ENCODE measurements at regions not wholly inside any gene's neighbourhood (a gene's known extent, or its start where the extent isn't known, plus 50 kb on each side); places are given as distances from the start of the nearest gene placed in this dataset.

DNA sequence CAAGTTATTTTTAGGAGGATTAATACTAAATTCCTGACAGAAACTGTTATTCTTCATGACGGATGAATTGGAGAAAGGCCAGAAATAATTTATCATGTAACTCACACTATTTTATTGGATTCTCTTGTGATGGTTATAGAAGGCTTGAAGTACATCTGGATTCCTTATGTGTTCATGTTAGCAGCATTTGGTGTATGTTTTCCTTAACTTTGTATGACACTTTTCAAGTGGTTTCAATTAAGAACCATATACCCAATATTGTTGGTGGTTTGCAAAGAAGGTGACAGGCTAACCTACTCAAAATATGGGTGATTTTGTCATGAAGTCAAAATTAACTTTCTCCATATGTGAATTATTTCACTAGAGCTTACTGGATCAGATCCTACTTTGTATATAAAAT is 532.2 kb upstream of the CNTNAP2 start:
- no peak for DNase-seq (ENCODE audit: low spot score in 2 of 2)
- TF ChIP-seq, protein P1, sequence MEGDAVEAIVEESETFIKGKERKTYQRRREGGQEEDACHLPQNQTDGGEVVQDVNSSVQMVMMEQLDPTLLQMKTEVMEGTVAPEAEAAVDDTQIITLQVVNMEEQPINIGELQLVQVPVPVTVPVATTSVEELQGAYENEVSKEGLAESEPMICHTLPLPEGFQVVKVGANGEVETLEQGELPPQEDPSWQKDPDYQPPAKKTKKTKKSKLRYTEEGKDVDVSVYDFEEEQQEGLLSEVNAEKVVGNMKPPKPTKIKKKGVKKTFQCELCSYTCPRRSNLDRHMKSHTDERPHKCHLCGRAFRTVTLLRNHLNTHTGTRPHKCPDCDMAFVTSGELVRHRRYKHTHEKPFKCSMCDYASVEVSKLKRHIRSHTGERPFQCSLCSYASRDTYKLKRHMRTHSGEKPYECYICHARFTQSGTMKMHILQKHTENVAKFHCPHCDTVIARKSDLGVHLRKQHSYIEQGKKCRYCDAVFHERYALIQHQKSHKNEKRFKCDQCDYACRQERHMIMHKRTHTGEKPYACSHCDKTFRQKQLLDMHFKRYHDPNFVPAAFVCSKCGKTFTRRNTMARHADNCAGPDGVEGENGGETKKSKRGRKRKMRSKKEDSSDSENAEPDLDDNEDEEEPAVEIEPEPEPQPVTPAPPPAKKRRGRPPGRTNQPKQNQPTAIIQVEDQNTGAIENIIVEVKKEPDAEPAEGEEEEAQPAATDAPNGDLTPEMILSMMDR (IDR thresholded peaks at IDR 0.05) = no peak
- no peak for TF ChIP-seq POLR2A (IDR thresholded peaks at IDR 0.05)
- H3K4me3 ChIP-seq (ENCODE audit: low read depth, poor library complexity, severe bottlenecking) = no peak overlapping the region
- intact Hi-C loops (cut with DNase I; ENCODE audit: low total_unique reads) = no loop called here
- WGBS, 2 donors = 22 to 39% methylated on average over 1 of the region's 1 CpG

- TF ChIP-seq, protein P1 (IDR thresholded peaks at IDR 0.05) = no peak
- TF ChIP-seq POLR2A (IDR thresholded peaks at IDR 0.05) = no peak
- DNase-seq (ENCODE audit: low spot score in 2 of 2) = no peak
- WGBS, 2 donors = 82 to 84% methylated on average over 17 of the region's 17 CpGs
- no peak overlapping the region for H3K4me3 ChIP-seq (ENCODE audit: low read depth, poor library complexity, severe bottlenecking)
- intact Hi-C loops (cut with DNase I; ENCODE audit: low total_unique reads) = no loop called here
Observed at GRCh38 chr7:145582742-145583303, 533.8 kb upstream of the CNTNAP2 start.

DNA sequence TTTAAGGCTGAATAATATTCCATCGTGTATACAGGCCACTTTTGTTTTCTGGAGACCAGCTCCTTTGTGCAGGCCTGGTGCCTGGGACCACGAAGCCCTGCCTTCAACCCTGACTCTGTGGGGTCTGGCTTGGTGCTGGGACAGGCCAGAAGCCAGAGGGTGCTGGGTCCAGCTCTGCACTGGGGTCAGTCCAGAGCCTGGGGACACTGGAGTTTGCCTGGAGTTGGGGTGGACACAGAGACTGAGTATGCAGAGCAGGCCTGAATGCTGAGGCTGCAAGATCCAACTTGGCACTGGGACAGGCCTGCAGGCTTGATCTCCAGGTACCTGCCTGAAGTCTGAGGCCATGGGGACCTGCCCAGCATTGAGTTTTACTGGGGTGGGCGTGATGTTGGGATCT is 558.8 kb upstream of the CNTNAP2 start:
- TF ChIP-seq, protein P1 (IDR thresholded peaks at IDR 0.05) = no peak
- no peak for TF ChIP-seq POLR2A (IDR thresholded peaks at IDR 0.05)
- DNase-seq (ENCODE audit: low spot score in 2 of 2) = no peak
- no peak overlapping the region for H3K4me3 ChIP-seq (ENCODE audit: low read depth, poor library complexity, severe bottlenecking)
- WGBS, 2 donors = 61% methylated on average over 3 of the region's 3 CpGs
- intact Hi-C loops (cut with DNase I; ENCODE audit: low total_unique reads) = no loop called here

DNA sequence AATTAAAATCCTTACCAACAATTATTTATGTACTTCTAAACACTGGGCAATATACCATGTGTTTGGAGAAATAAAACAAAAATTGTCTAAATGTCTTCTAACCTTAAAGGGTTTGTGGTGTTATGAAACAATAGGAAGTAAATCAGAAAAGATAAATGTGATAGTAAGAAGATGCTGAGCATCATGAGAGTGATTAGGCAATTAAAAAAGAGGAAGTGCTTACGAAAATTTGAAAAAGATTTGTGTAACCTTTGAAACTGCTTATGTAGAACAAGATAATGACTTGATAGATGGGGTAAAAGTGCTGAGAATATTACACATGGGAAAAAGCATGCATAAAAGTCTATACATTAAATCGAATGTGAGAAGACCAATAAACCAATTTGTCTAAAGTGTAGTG is 573.4 kb upstream of the CNTNAP2 start:
- intact Hi-C loops (cut with DNase I; ENCODE audit: low total_unique reads) = no loop called here
- DNase-seq (ENCODE audit: low spot score in 2 of 2) = no peak
- 61 to 68% methylated on average over 2 of the region's 2 CpGs for WGBS, 2 donors
- no peak overlapping the region for H3K4me3 ChIP-seq (ENCODE audit: low read depth, poor library complexity, severe bottlenecking)
- TF ChIP-seq, protein P1 (IDR thresholded peaks at IDR 0.05) = no peak
- no peak for TF ChIP-seq POLR2A (IDR thresholded peaks at IDR 0.05)

- WGBS, 2 donors = 23 to 37% methylated on average over 2 of the region's 2 CpGs
- intact Hi-C loops (cut with DNase I; ENCODE audit: low total_unique reads) = no loop called here
Observed at GRCh38 chr7:145539910-145540309, 576.7 kb upstream of the CNTNAP2 start.

More at GRCh38 chr7:145539910-145540309, 576.7 kb upstream of the CNTNAP2 start:
- TF ChIP-seq, protein P1 (IDR thresholded peaks at IDR 0.05) = no peak
- TF ChIP-seq POLR2A (IDR thresholded peaks at IDR 0.05) = no peak
- DNase-seq (ENCODE audit: low spot score in 2 of 2) = no peak
- H3K4me3 ChIP-seq (ENCODE audit: low read depth, poor library complexity, severe bottlenecking) = no peak overlapping the region
